Uterus (tissue), 3 donors: ENCODE measurements at regions not wholly inside any gene's neighbourhood (a gene's known extent, or its start where the extent isn't known, plus 50 kb on each side); places are given as distances from the start of the nearest gene placed in this dataset.

ENCODE experiments used
- DNase-seq, 2 donors: peaks; one replicate each; pipeline ENCODE4 v3.0.0-alpha.2; 2019 to 2020
- H3K27ac ChIP-seq, 2 donors: fragments of 200-600 bp; sonication (generic); 1 replicate in 1 of 2; 2 replicates in 1 of 2; pipeline ENCODE4 v1.5.1; 2016 to 2018
- H3K27me3 ChIP-seq, 2 donors: fragments of 200-600 bp; sonication (generic); one replicate each; pipeline ENCODE4 v1.5.1; 2018 to 2019; ENCODE audit warnings: control low read depth in 1 of 2
- H3K36me3 ChIP-seq, 2 donors: fragments of 200-600 bp; sonication (generic); one replicate each; pipeline ENCODE4 v1.5.1; 2019; ENCODE audit warnings: control low read depth in 1 of 2
- H3K4me1 ChIP-seq, 2 donors: fragments of 200-600 bp; sonication (generic); one replicate each; pipeline ENCODE4 v1.5.1; 2018 to 2019; ENCODE audit warnings: control low read depth in 1 of 2
- H3K4me3 ChIP-seq, 2 donors: fragments of 200-600 bp; sonication (generic); 1 replicate in 1 of 2; 2 replicates in 1 of 2; pipeline ENCODE4 v1.5.1; 2018 to 2019; ENCODE audit warnings: mild to moderate bottlenecking in 1 of 2
- H3K9me3 ChIP-seq, 2 donors: fragments of 200-600 bp; sonication (generic); one replicate each; pipeline ENCODE4 v1.5.1; 2019; ENCODE audit warnings: control low read depth in 1 of 2
- POLR2A ChIP-seq, 2 donors: fragments of 450-650 bp; IDR thresholded peaks; one replicate each; pipeline ENCODE4 v1.6.1; 2016; ENCODE audit warnings: antibody characterized with exemption in 2 of 2, mild to moderate bottlenecking in 1 of 2, moderate library complexity in 1 of 2
- intact Hi-C: fragments of 100-400 bp; cut with DNase I; formaldehyde crosslinking; loops from one replicate; pipeline ENCODE4 v1.15.1; 2023; ENCODE audit warnings: low total_unique reads
- TF ChIP-seq, protein P1 (sequence below), 4 experiments: fragments of 200-600 bp in 2 of 4; fragments of 450-650 bp in 2 of 4; sonication (generic) in 2 of 4; IDR thresholded peaks; one replicate each; pipeline ENCODE4 v1.5.1; 2016 to 2019; ENCODE audit warnings: antibody characterized with exemption in 4 of 4, mild to moderate bottlenecking in 2 of 4, moderate library complexity in 1 of 4
- donor health status: DM: yes; HTN: yes; CAD: no.

DNA sequence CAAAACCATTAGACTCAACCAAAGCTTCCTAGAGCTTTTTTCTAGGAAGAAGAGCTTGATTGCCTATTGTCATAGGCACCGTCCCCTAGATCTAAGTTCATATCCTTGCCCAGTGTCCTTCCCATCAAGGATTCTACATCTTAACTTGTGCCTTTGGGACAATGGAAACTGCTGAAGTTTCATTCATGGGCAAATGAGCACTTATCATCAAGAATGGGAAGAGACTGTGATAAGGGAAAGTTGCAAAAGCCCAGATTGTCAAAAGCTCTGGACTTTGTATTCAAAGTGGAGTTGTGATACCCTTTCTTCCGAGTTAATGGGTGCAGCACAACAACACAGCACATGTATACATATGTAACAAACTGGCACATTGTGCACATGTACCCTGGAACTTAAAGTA lies 503.0 kb upstream of the KLHL29 start:
- Histone ChIP-seq H3K27me3 (no peaks in the 10 kb centered on the region), H3K4me1 (no peaks in the 10 kb centered on the region), H3K4me3 (no peak overlapping the region), H3K9me3 (no peaks in the 10 kb centered on the region), H3K36me3 (no peaks in the 10 kb centered on the region), H3K27ac (no peak overlapping the region)
- TF ChIP-seq, protein P1, sequence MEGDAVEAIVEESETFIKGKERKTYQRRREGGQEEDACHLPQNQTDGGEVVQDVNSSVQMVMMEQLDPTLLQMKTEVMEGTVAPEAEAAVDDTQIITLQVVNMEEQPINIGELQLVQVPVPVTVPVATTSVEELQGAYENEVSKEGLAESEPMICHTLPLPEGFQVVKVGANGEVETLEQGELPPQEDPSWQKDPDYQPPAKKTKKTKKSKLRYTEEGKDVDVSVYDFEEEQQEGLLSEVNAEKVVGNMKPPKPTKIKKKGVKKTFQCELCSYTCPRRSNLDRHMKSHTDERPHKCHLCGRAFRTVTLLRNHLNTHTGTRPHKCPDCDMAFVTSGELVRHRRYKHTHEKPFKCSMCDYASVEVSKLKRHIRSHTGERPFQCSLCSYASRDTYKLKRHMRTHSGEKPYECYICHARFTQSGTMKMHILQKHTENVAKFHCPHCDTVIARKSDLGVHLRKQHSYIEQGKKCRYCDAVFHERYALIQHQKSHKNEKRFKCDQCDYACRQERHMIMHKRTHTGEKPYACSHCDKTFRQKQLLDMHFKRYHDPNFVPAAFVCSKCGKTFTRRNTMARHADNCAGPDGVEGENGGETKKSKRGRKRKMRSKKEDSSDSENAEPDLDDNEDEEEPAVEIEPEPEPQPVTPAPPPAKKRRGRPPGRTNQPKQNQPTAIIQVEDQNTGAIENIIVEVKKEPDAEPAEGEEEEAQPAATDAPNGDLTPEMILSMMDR (IDR thresholded peaks at IDR 0.05): no peak
- no peak for TF ChIP-seq POLR2A (IDR thresholded peaks at IDR 0.05)
- DNase-seq: no peak
- intact Hi-C loops: no loop called here

DNA sequence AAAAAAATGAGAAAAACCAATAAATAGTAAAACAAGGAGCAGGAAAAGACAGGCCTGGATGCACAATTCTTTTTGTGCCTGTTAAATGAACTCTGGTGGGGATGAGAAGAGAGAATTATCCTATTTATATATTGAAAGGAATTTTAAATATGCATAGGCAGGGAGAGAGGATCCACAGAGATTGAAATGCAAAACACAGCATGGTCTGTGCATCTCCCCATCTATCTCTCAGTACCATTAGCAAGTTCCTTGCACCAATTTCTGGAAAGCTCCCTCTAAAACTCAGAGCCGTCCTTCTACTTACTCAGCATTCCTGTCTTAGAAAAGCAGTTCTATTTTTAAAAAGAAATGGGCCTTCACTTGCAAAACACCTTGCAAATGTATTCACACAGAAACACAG lies 502.3 kb upstream of the KLHL29 start:
- Histone ChIP-seq H3K27me3 (no peaks in the 10 kb centered on the region), H3K9me3 (no peaks in the 10 kb centered on the region), H3K27ac (no peak overlapping the region), H3K36me3 (no peaks in the 10 kb centered on the region), H3K4me3 (no peak overlapping the region), H3K4me1 (no peaks in the 10 kb centered on the region)
- intact Hi-C loops: no loop called here
- DNase-seq: no peak
- no peak for TF ChIP-seq POLR2A (IDR thresholded peaks at IDR 0.05)
- TF ChIP-seq, protein P1 (IDR thresholded peaks at IDR 0.05): no peak

DNA sequence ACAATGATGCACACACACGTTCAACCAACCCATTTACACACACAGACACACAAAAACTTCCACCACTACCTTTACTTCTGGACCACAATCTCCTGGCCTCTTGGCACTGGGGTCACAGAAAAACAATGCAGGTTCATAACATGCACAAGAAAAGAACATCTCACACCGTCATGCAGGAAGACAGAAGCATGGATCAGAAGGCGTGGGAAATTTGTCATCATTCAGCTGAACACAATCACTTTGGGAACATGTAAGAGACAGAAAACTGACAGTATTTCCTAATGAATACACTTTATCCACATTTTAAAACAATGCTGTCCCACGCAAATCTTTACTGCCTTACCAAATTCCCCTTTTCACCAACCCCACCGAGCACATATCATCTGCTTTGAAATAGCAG lies 501.9 kb upstream of the KLHL29 start:
- no peak overlapping the region for H3K27ac ChIP-seq
- H3K4me3 ChIP-seq: no peak overlapping the region
- no peaks in the 10 kb centered on the region for H3K27me3 ChIP-seq
- H3K9me3 ChIP-seq: no peaks in the 10 kb centered on the region
- H3K36me3 ChIP-seq: no peaks in the 10 kb centered on the region
- intact Hi-C loops: no loop called here
- H3K4me1 ChIP-seq: no peaks in the 10 kb centered on the region
- TF ChIP-seq POLR2A (IDR thresholded peaks at IDR 0.05): no peak
- TF ChIP-seq, protein P1 (IDR thresholded peaks at IDR 0.05): no peak
- no peak for DNase-seq

DNA sequence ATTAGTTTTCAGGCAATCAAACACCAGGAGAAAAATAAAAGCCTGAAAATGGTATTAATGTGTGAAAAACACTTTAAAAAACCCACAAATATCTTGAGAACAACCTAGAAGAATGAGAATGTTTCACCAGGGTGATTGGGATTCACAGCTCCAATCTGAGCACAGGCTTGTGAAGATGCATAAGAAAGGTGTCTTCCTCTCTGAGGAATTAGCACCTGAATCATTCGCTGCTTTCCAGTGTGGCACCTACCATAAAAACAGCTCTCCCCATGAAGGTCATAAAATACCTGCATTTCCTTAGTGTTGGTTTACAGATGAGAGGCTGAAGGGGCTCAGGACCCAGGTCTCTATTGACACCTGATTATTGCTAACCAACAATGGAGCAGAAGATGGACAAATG lies 499.7 kb upstream of the KLHL29 start:
- intact Hi-C loops: no loop called here
- no peaks in the 10 kb centered on the region for H3K36me3 ChIP-seq
- TF ChIP-seq, protein P1 (IDR thresholded peaks at IDR 0.05): no peak
- TF ChIP-seq POLR2A (IDR thresholded peaks at IDR 0.05): no peak
- H3K27me3 ChIP-seq: no peaks in the 10 kb centered on the region
- H3K9me3 ChIP-seq: no peaks in the 10 kb centered on the region
- H3K27ac ChIP-seq: no peak overlapping the region
- no peak for DNase-seq
- no peaks in the 10 kb centered on the region for H3K4me1 ChIP-seq
- no peak overlapping the region for H3K4me3 ChIP-seq

DNA sequence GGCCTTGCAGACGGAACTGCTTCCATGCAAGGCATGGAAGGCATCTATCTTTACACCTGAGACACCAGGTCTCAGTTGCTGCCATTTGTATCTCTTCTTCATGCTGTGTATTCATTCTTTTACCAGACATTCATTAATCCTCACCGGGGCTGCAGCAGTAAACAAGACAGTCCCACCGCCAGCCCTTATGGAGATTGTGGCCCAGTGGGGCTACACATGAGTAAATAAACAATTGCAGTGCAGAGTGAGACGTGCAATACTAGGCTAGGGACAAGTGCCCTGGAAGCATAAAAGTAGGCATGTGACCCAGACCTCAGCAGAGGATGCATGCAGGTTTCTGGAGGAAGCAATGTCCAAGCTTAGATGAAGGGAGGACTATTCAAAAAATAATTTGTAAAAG lies 497.6 kb upstream of the KLHL29 start:
- intact Hi-C loops: no loop called here
- Histone ChIP-seq H3K4me3 (no peak overlapping the region), H3K36me3 (no peaks in the 10 kb centered on the region), H3K27ac (no peak overlapping the region), H3K4me1 (no peaks in the 10 kb centered on the region), H3K27me3 (no peaks in the 10 kb centered on the region), H3K9me3 (no peaks in the 10 kb centered on the region)
- TF ChIP-seq, protein P1 (IDR thresholded peaks at IDR 0.05): no peak
- TF ChIP-seq POLR2A (IDR thresholded peaks at IDR 0.05): no peak
- DNase-seq: no peak
